ENCODE measurements at regions not wholly inside any gene's neighbourhood (a gene's known extent, or its start where the extent isn't known, plus 50 kb on each side); places are given as distances from the start of the nearest gene placed in this dataset.

DNA sequence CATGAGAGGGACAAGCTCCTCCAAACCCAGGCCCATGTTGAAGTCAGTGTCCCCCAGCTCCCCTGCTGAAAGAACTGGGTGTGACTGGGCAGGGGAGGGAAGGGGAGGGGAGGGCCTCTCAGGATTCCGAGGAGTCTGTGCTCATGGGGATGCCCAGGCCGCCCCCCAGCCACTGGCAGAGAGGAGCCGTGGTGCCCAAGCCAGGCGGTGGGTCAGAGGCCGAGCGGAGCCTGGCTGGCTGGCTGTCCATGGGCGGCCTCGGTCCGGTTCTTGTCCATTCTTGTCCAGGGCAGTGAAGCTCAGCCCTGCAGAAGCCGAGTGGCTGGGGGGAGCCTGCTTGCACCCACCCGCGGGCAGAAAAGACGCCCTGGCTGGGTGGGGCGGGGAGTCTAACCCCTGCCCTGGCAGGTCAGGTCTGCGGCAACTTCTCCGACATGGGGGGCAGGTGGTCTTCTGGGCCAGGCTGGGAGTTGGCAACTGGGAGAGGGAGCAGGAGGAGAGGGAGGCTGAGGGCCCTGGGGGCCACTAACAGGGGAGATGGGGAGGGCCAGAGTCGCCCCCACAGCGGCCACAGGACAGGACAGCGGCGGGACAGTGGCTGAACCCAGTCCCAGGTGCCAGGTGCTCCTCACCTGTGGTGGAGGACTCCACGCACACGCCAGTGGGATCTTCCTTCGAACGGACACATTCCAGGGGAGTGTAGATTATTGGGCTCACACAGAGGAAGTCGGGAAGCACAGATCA, 54.1 kb downstream of the FOXL3 start:
- TF ChIP-seq, protein P1, sequence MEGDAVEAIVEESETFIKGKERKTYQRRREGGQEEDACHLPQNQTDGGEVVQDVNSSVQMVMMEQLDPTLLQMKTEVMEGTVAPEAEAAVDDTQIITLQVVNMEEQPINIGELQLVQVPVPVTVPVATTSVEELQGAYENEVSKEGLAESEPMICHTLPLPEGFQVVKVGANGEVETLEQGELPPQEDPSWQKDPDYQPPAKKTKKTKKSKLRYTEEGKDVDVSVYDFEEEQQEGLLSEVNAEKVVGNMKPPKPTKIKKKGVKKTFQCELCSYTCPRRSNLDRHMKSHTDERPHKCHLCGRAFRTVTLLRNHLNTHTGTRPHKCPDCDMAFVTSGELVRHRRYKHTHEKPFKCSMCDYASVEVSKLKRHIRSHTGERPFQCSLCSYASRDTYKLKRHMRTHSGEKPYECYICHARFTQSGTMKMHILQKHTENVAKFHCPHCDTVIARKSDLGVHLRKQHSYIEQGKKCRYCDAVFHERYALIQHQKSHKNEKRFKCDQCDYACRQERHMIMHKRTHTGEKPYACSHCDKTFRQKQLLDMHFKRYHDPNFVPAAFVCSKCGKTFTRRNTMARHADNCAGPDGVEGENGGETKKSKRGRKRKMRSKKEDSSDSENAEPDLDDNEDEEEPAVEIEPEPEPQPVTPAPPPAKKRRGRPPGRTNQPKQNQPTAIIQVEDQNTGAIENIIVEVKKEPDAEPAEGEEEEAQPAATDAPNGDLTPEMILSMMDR (IDR thresholded peaks at IDR 0.05): no peak
- H3K9me3 Mint-ChIP-seq (ENCODE audit: low read depth): no peaks in the 10 kb centered on the region
- no peak for DNase-seq (ENCODE audit: low spot score)
- H3K4me3 Mint-ChIP-seq (ENCODE audit: unreplicated experiment): no peak overlapping the region
- no peaks in the 10 kb centered on the region for H3K4me1 Mint-ChIP-seq (ENCODE audit: low read depth)
- peaks cover 17% of the 10 kb centered on the region for H3K27me3 Mint-ChIP-seq (ENCODE audit: low read depth)
- H3K27ac Mint-ChIP-seq (ENCODE audit: unreplicated experiment): no peak overlapping the region
- H3K36me3 Mint-ChIP-seq (ENCODE audit: low read depth): no peaks in the 10 kb centered on the region

DNA sequence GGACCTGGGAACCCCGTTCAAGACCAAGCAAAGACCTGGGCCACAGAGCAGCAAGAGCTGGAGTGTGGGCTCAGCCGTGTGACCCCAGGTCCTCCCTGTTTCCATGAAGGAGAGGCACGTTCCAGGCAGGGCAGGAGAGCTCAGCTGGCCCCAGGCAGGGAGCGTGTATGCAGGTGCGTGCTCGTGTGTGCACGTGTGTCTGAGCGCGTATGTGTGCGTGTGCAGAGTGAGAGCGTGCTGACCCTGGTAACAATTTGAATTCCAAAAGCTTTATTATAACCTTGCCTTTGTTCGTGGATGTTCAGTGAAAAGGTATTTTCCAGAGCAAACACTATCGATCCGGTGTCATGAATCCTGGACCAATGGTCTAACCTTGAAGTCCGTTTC, 54.6 kb downstream of the FOXL3 start:
- no peaks in the 10 kb centered on the region for H3K9me3 Mint-ChIP-seq (ENCODE audit: low read depth)
- H3K36me3 Mint-ChIP-seq (ENCODE audit: low read depth): no peaks in the 10 kb centered on the region
- H3K4me1 Mint-ChIP-seq (ENCODE audit: low read depth): no peaks in the 10 kb centered on the region
- no peak overlapping the region for H3K27ac Mint-ChIP-seq (ENCODE audit: unreplicated experiment)
- H3K4me3 Mint-ChIP-seq (ENCODE audit: unreplicated experiment): no peak overlapping the region
- TF ChIP-seq, protein P1 (IDR thresholded peaks at IDR 0.05): no peak
- peaks cover 13% of the 10 kb centered on the region for H3K27me3 Mint-ChIP-seq (ENCODE audit: low read depth)
- DNase-seq (ENCODE audit: low spot score): no peak

DNA sequence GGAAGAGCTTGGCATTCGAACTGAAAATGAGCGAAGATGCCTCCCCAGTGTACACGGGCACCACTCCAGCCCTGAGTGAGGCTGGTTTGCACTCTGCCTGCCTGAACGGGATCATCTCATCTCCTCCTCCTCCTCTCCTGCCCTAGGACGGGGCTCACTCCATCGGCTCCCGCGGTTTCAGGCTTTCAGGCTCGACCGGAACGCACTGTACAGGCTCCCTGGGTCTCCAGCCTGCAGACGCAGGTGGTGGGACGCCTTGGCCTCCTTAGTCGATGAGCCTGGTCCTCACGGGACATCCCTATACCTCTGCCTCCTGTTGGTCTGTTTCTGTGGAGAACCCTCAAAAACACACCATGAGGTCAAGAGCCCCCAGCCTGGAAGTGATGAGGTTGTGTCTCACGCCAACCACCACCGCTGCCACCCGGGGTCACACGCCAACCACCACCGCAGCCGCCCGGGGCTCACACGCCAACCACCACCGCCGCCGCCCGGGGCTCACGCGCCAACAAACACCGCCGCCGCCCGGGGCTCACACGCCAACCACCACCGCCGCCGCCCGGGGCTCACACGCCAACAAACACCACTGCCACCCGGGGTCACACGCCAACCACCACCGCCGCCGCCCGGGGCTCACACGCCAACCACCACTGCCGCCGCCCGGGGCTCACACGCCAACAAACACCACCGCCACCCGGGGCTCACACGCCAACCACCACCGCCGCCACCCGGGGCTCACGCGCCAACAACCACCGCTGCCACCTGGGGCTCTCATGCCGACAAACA, 56.3 kb downstream of the FOXL3 start:
- Mint-ChIP-seq H3K4me1 (ENCODE audit: low read depth) (no peaks in the 10 kb centered on the region), H3K9me3 (ENCODE audit: low read depth) (no peaks in the 10 kb centered on the region), H3K27ac (ENCODE audit: unreplicated experiment) (no peak overlapping the region), H3K27me3 (ENCODE audit: low read depth) (peaks cover 3% of the 10 kb centered on the region), H3K4me3 (ENCODE audit: unreplicated experiment) (no peak overlapping the region), H3K36me3 (ENCODE audit: low read depth) (no peaks in the 10 kb centered on the region)
- no peak for DNase-seq (ENCODE audit: low spot score)
- TF ChIP-seq, protein P1 (IDR thresholded peaks at IDR 0.05): no peak

DNA sequence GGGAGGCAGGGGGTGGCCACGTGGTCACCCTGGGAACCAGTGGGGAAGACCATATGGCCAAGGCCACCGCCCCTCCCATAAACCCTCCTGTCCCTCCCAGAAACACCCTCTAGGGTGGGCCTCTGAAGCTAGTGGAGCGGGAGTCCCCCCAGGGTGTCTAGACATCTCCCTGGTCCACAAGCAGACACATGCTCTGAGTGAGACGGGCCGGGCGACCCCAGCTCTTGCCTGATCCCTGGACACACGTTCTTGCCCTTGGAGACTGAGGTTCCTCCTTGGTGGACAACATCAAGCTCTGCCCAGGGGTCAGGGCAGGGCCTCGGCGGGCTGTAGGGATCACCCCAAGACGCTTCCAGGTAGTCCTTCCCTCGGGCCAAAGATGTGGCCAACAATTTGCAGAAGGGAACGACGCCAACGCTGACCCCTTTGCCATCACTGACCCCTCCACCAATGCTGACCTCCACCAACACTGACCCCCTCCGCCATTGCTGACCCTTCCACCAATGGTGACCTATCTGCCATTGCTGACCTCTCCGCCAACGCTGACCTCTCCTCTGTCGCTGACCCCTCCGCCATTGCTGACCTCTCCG, 57.1 kb downstream of the FOXL3 start:
- DNase-seq (ENCODE audit: low spot score): no peak
- Mint-ChIP-seq H3K27me3 (ENCODE audit: low read depth) (peaks cover 9% of the 10 kb centered on the region), H3K4me3 (ENCODE audit: unreplicated experiment) (no peak overlapping the region), H3K27ac (ENCODE audit: unreplicated experiment) (no peak overlapping the region), H3K4me1 (ENCODE audit: low read depth) (peaks cover 4% of the 10 kb centered on the region), H3K9me3 (ENCODE audit: low read depth) (no peaks in the 10 kb centered on the region), H3K36me3 (ENCODE audit: low read depth) (no peaks in the 10 kb centered on the region)
- TF ChIP-seq, protein P1 (IDR thresholded peaks at IDR 0.05): no peak

Data from chondrocyte (in vitro differentiated cells).